HepG2 (cell line): ENCODE measurements at regions not wholly inside any gene's neighbourhood (a gene's known extent, or its start where the extent isn't known, plus 50 kb on each side); places are given as distances from the start of the nearest gene placed in this dataset.

Experiments used
- ATAC-seq: fragments of 200-7000 bp; cut with Tn5 transposase; 3 replicates; pipeline ENCODE4 v1.9.1; 2020; ENCODE audit warnings: mild to moderate bottlenecking, moderate library complexity
- BruUV-seq: library from RNA; stranded (reverse); fragments of 400-500 nt; replicated peaks from 2 replicates; lab custom pipeline; 2021; lab: Mats Ljungman, UMichigan
- CTCF ChIA-PET: fragments of 300-600 bp; formaldehyde crosslinking; extraction: SDS; loops from one replicate; lab custom pipeline; 2021; ENCODE audit warnings: low total read pairs, inconsistent platforms, low intra/inter-chr PET ratio; lab: Yijun Ruan, JAX
- POLR2A ChIA-PET: fragments of 350-600 bp; sonication (Branson Sonifier 250); formaldehyde crosslinking; loops from one replicate; lab custom pipeline; 2020; ENCODE audit warnings: antibody characterized with exemption, inconsistent platforms; lab: Yijun Ruan, JAX
- DNase-seq: peaks from one replicate; pipeline ENCODE4 v3.0.0-alpha.2; 2015; ENCODE audit warnings: low spot score
- FAIRE-seq: peaks from 3 replicates; lab custom pipeline; 2011; peaks lifted over from hg19 to GRCh38; lab: Jason Lieb, UNC
- H2AFZ ChIP-seq: one replicate; pipeline ENCODE4 v1.6.1; 2011; ENCODE audit warnings: low read length, inconsistent platforms
- H3K27ac ChIP-seq: fragments of 300-600 bp; 3 replicates; pipeline ENCODE4 v1.8.0; 2011; ENCODE audit warnings: mixed run types, mild to moderate bottlenecking, mixed read lengths, low read length, inconsistent platforms; ENCODE audit not compliant: insufficient read depth; ENCODE audit errors: extremely low read length
- H3K27me3 ChIP-seq, 2 experiments: fragments of 200-600 bp in 1 of 2; 2 replicates in 1 of 2; 3 replicates in 1 of 2; pipeline versions ENCODE4 v1.6.0 to v1.8.0; 2011; ENCODE audit warnings: low read length in 2 of 2, mild to moderate bottlenecking in 2 of 2, moderate library complexity in 2 of 2, inconsistent platforms in 1 of 2; ENCODE audit not compliant: insufficient read depth in 2 of 2, control insufficient read depth in 1 of 2
- H3K36me3 ChIP-seq, 2 experiments: fragments of 200-600 bp in 1 of 2; replicated peaks in 1 of 2; 2 replicates in 1 of 2; 3 replicates in 1 of 2; pipeline versions ENCODE4 v1.5.1 to v1.8.0; 2011; ENCODE audit warnings: low read length in 2 of 2, inconsistent platforms in 1 of 2; ENCODE audit not compliant: insufficient read depth in 2 of 2, control insufficient read depth in 1 of 2
- H3K4me1 ChIP-seq: 2 replicates; pipeline ENCODE4 v1.5.1; 2012; ENCODE audit warnings: low read length, inconsistent platforms; ENCODE audit not compliant: insufficient read depth
- H3K4me2 ChIP-seq: 2 replicates; pipeline ENCODE4 v1.6.0; 2011; ENCODE audit warnings: low read depth, low read length, inconsistent platforms
- H3K4me3 ChIP-seq, 3 experiments: fragments of 200-600 bp in 1 of 3; sonication (generic), shearing (Covaris generic) in 1 of 3; replicated peaks in 1 of 3; 2 replicates each; pipeline ENCODE4 v1.5.1; 2011 to 2016; ENCODE audit warnings: low read length in 3 of 3, inconsistent platforms in 2 of 3, low read depth in 2 of 3, mild to moderate bottlenecking in 2 of 3, control low read depth in 1 of 3, mixed read lengths in 1 of 3; ENCODE audit not compliant: insufficient read depth in 1 of 3
- H3K79me2 ChIP-seq: one replicate; pipeline ENCODE4 v1.6.1; 2011; ENCODE audit warnings: low read length, inconsistent platforms; ENCODE audit not compliant: insufficient read depth
- H3K9ac ChIP-seq: 2 replicates; pipeline ENCODE4 v1.6.0; 2011; ENCODE audit warnings: mild to moderate bottlenecking, low read depth, low read length, inconsistent platforms; ENCODE audit not compliant: insufficient read depth
- H3K9me3 ChIP-seq: 2 replicates; pipeline ENCODE4 v1.5.1; 2012; ENCODE audit warnings: mild to moderate bottlenecking, low read length
- H4K20me1 ChIP-seq: 2 replicates; pipeline ENCODE4 v1.6.0; 2011; ENCODE audit warnings: inconsistent platforms, mild to moderate bottlenecking, low read length, moderate library complexity; ENCODE audit not compliant: insufficient read depth
- ATF7-NPFF ChIP-seq: sonication (generic); formaldehyde crosslinking; IDR thresholded peaks from 2 replicates; pipeline ENCODE4 v1.8.1; 2023; ENCODE audit warnings: mild to moderate bottlenecking, low read depth, missing genetic modification reagents, moderate library complexity
- CBFB ChIP-seq: sonication (generic); formaldehyde crosslinking; IDR thresholded peaks from 2 replicates; pipeline ENCODE4 v1.4.0; 2020; ENCODE audit warnings: missing genetic modification reagents
- GZF1 ChIP-seq: sonication (generic); formaldehyde crosslinking; IDR thresholded peaks from 2 replicates; pipeline ENCODE4 v1.5.1; 2020; ENCODE audit warnings: mild to moderate bottlenecking, missing genetic modification reagents
- KAT8 ChIP-seq: IDR thresholded peaks from 2 replicates; pipeline ENCODE4 v1.6.1; 2016; ENCODE audit warnings: missing genetic modification reagents, missing compliant biosample characterization
- MTA3 ChIP-seq: sonication (generic); formaldehyde crosslinking; IDR thresholded peaks from 2 replicates; pipeline ENCODE4 v1.4.0; 2020; ENCODE audit warnings: missing genetic modification reagents
- PHF20 ChIP-seq: sonication (generic); formaldehyde crosslinking; IDR thresholded peaks from 2 replicates; pipeline ENCODE4 v1.5.0; 2020; ENCODE audit warnings: mild to moderate bottlenecking, missing genetic modification reagents
- SMYD3 ChIP-seq: sonication (generic); formaldehyde crosslinking; IDR thresholded peaks from 2 replicates; pipeline ENCODE4 v1.8.1; 2023; ENCODE audit warnings: mild to moderate bottlenecking, missing genetic modification reagents
- ZBTB37 ChIP-seq: sonication (generic); formaldehyde crosslinking; IDR thresholded peaks from 2 replicates; pipeline ENCODE4 v1.4.0; 2020; ENCODE audit warnings: mild to moderate bottlenecking, missing genetic modification reagents
- ZFP36L2 ChIP-seq: sonication (generic); formaldehyde crosslinking; IDR thresholded peaks from 2 replicates; pipeline ENCODE4 v1.4.0; 2020; ENCODE audit warnings: missing genetic modification reagents
- WGBS: methylation state at CpG from one replicate; pipeline ENCODE4 v1.1.6; 2017; ENCODE audit warnings: low lambda C conversion rate; 5-methylcytosine and 5-hydroxymethylcytosine counted together
- in situ Hi-C: cut with HindIII; loops from 2 replicates; pipeline ENCODE4 v1.10.0; 2017; ENCODE audit warnings: low pct_unique_long_range_greater_than_20kb; ENCODE audit not compliant: extremely low pct_ligation_motif_present
- intact Hi-C: fragments of 100-400 bp; cut with micrococcal nuclease; formaldehyde crosslinking; loops from one replicate; pipeline ENCODE4 v1.10.0; 2022; ENCODE audit not compliant: unreplicated experiment
- TF ChIP-seq, protein P1 (sequence below), 2 experiments: fragments of 450-650 bp in 1 of 2; sonication (generic) in 1 of 2; formaldehyde crosslinking in 1 of 2; IDR thresholded peaks; 2 replicates each; pipeline versions ENCODE4 v1.6.1 to v1.8.0; 2016 to 2022; ENCODE audit warnings: antibody characterized with exemption in 1 of 2, mild to moderate bottlenecking in 1 of 2, missing genetic modification reagents in 1 of 2

- Histone ChIP-seq H3K4me3 (no peak overlapping the region), H3K36me3 (no peaks in the 10 kb centered on the region), H3K79me2 (no peaks in the 10 kb centered on the region), H3K4me1 (no peaks in the 10 kb centered on the region), H3K9ac (no peak overlapping the region), H2AFZ (no peak overlapping the region), H3K27ac (no peak overlapping the region), H3K4me2 (no peak overlapping the region), H3K27me3 (no peaks in the 10 kb centered on the region), H4K20me1 (no peaks in the 10 kb centered on the region), H3K9me3 (peaks cover 23% of the 10 kb centered on the region; the same call in 1 of the 2 replicates)
- no TSS peak for BruUV-seq
- no peak for FAIRE-seq
- WGBS: 38% methylated on average over 13 of the region's 14 CpGs
- intact Hi-C loops: loop anchor here (5.0 kb wide), 1 partner anchor 537 kb away; no protein-coding TSS in a partner anchor
- ChIA-PET POLR2A (no interaction called here), CTCF (no interaction called here)
- ATAC-seq: no peak
- no peak for DNase-seq
- in situ Hi-C loops: no loop called here
- TF ChIP-seq MTA3 (CRISPR knock-in tag): no peak
- no peak for TF ChIP-seq CBFB (CRISPR knock-in tag)
- TF ChIP-seq PHF20: no peak
- no peak for TF ChIP-seq ZFP36L2 (CRISPR knock-in tag)
- no peak for TF ChIP-seq KAT8 (CRISPR knock-in tag)
- no peak for TF ChIP-seq SMYD3 (CRISPR knock-in tag)
- TF ChIP-seq GZF1: no peak
- TF ChIP-seq ATF7-NPFF: no peak
- TF ChIP-seq ZBTB37: no peak
- TF ChIP-seq, protein P1, sequence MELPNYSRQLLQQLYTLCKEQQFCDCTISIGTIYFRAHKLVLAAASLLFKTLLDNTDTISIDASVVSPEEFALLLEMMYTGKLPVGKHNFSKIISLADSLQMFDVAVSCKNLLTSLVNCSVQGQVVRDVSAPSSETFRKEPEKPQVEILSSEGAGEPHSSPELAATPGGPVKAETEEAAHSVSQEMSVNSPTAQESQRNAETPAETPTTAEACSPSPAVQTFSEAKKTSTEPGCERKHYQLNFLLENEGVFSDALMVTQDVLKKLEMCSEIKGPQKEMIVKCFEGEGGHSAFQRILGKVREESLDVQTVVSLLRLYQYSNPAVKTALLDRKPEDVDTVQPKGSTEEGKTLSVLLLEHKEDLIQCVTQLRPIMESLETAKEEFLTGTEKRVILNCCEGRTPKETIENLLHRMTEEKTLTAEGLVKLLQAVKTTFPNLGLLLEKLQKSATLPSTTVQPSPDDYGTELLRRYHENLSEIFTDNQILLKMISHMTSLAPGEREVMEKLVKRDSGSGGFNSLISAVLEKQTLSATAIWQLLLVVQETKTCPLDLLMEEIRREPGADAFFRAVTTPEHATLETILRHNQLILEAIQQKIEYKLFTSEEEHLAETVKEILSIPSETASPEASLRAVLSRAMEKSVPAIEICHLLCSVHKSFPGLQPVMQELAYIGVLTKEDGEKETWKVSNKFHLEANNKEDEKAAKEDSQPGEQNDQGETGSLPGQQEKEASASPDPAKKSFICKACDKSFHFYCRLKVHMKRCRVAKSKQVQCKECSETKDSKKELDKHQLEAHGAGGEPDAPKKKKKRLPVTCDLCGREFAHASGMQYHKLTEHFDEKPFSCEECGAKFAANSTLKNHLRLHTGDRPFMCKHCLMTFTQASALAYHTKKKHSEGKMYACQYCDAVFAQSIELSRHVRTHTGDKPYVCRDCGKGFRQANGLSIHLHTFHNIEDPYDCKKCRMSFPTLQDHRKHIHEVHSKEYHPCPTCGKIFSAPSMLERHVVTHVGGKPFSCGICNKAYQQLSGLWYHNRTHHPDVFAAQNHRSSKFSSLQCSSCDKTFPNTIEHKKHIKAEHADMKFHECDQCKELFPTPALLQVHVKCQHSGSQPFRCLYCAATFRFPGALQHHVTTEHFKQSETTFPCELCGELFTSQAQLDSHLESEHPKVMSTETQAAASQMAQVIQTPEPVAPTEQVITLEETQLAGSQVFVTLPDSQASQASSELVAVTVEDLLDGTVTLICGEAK (IDR thresholded peaks at IDR 0.05): no peak
- TF ChIP-seq, protein P1 (CRISPR knock-in tag; IDR thresholded peaks at IDR 0.05): no peak
Observed at GRCh38 chr13:109369353-109370052, 416.9 kb downstream of the IRS2 start.
